Neuronal stem cell (in vitro differentiated cells): ENCODE measurements at regions not wholly inside any gene's neighbourhood (a gene's known extent, or its start where the extent isn't known, plus 50 kb on each side); places are given as distances from the start of the nearest gene placed in this dataset.
A peak's percentile ranks its signal among the peaks of the same experiment; 100 is the strongest.

Experiments
- DNase-seq: peaks from one replicate; pipeline ENCODE4 v3.0.0-alpha.2; 2013; ENCODE audit warnings: low spot score
- H2AFZ ChIP-seq: one replicate; pipeline ENCODE4 v1.6.1; 2013; ENCODE audit warnings: mild to moderate bottlenecking, low read length, inconsistent platforms
- H2AK5ac ChIP-seq: 2 replicates; pipeline ENCODE4 v1.6.1; 2013; ENCODE audit warnings: low read depth, mild to moderate bottlenecking, inconsistent platforms, low read length, moderate library complexity, mixed read lengths
- H2BK120ac ChIP-seq: 2 replicates; pipeline ENCODE4 v1.6.1; 2013; ENCODE audit warnings: low read depth, mild to moderate bottlenecking, inconsistent platforms, low read length, moderate library complexity, mixed read lengths
- H2BK12ac ChIP-seq: one replicate; pipeline ENCODE4 v1.6.1; 2013; ENCODE audit warnings: low read length, inconsistent platforms
- H2BK15ac ChIP-seq: 2 replicates; pipeline ENCODE4 v1.6.1; 2013; ENCODE audit warnings: mild to moderate bottlenecking, low read length, inconsistent platforms, mixed read lengths
- H2BK5ac ChIP-seq: one replicate; pipeline ENCODE4 v1.6.1; 2013; ENCODE audit warnings: inconsistent platforms, mild to moderate bottlenecking, low read length, moderate library complexity
- H3K14ac ChIP-seq: one replicate; pipeline ENCODE4 v1.6.1; 2013; ENCODE audit warnings: low read length, inconsistent platforms
- H3K18ac ChIP-seq: 2 replicates; pipeline ENCODE4 v1.6.1; 2013; ENCODE audit warnings: low read length, inconsistent platforms
- H3K23ac ChIP-seq: 2 replicates; pipeline ENCODE4 v1.6.1; 2013; ENCODE audit warnings: low read depth, mild to moderate bottlenecking, mixed read lengths, low read length, inconsistent platforms; ENCODE audit not compliant: poor library complexity
- H3K27ac ChIP-seq: replicated peaks from 3 replicates; pipeline ENCODE4 v1.5.1; 2013; ENCODE audit warnings: low read length, inconsistent platforms
- H3K27me3 ChIP-seq, 3 experiments: 2 replicates each; pipeline ENCODE4 v1.6.1; 2013; ENCODE audit warnings: low read length in 3 of 3, mild to moderate bottlenecking in 2 of 3, inconsistent platforms in 1 of 3, low read depth in 1 of 3, mixed read lengths in 1 of 3, moderate library complexity in 1 of 3; ENCODE audit not compliant: control insufficient read depth in 3 of 3, insufficient read depth in 3 of 3
- H3K36me3 ChIP-seq, 2 donors: replicated peaks in 1 of 2; 2 replicates each; pipeline ENCODE4 v1.6.1; 2013; ENCODE audit warnings: low read length in 2 of 2; ENCODE audit not compliant: control insufficient read depth in 2 of 2, insufficient read depth in 2 of 2
- H3K4ac ChIP-seq: 2 replicates; pipeline ENCODE4 v1.6.1; 2013; ENCODE audit warnings: inconsistent platforms, mild to moderate bottlenecking, low read length, moderate library complexity
- H3K4me1 ChIP-seq, 2 donors: 1 replicate in 1 of 2; 2 replicates in 1 of 2; pipeline ENCODE4 v1.6.1; 2013; ENCODE audit warnings: low read length in 2 of 2, low read depth in 1 of 2; ENCODE audit not compliant: control insufficient read depth in 2 of 2, insufficient read depth in 1 of 2
- H3K4me2 ChIP-seq: one replicate; pipeline ENCODE4 v1.6.1; 2013; ENCODE audit warnings: mild to moderate bottlenecking, low read length, inconsistent platforms; ENCODE audit not compliant: insufficient read depth, poor library complexity, severe bottlenecking
- H3K4me3 ChIP-seq, 2 donors: 2 replicates each; pipeline ENCODE4 v1.5.1; 2013; ENCODE audit warnings: low read length in 2 of 2, mild to moderate bottlenecking in 2 of 2, inconsistent platforms in 1 of 2, moderate library complexity in 1 of 2
- H3K79me1 ChIP-seq: one replicate; pipeline ENCODE4 v1.6.1; 2013; ENCODE audit warnings: low read depth, mild to moderate bottlenecking, inconsistent platforms, low read length, moderate library complexity
- H3K9ac ChIP-seq: one replicate; pipeline ENCODE4 v1.6.1; 2013; ENCODE audit warnings: mild to moderate bottlenecking, low read depth, low read length, inconsistent platforms; ENCODE audit not compliant: poor library complexity
- H3K9me3 ChIP-seq, 2 donors: replicated peaks in 1 of 2; 2 replicates each; pipeline versions ENCODE3 to v1.6.1; 2013; ENCODE audit warnings: low read length in 2 of 2, mild to moderate bottlenecking in 2 of 2, inconsistent platforms in 1 of 2, low read depth in 1 of 2, mixed read lengths in 1 of 2, moderate library complexity in 1 of 2; ENCODE audit not compliant: control insufficient read depth in 2 of 2, insufficient read depth in 1 of 2
- H4K8ac ChIP-seq: one replicate; pipeline ENCODE4 v1.6.1; 2013; ENCODE audit warnings: low read depth, mild to moderate bottlenecking, inconsistent platforms, low read length, moderate library complexity
- H4K91ac ChIP-seq: one replicate; pipeline ENCODE4 v1.6.1; 2013; ENCODE audit warnings: low read length, low read depth, mild to moderate bottlenecking, inconsistent platforms; ENCODE audit not compliant: poor library complexity
- WGBS, 2 donors: extraction: QIAGEN DNeasy Blood & Tissue Kit; methylation state at CpG; one replicate each; pipeline ENCODE4 v1.1.7; 2013; ENCODE audit warnings: missing lambda C conversion rate in 2 of 2, mixed read lengths in 1 of 2; ENCODE audit not compliant: insufficient read length in 2 of 2, insufficient replicate concordance in 1 of 2; ENCODE audit errors: extremely low coverage in 2 of 2; 5-methylcytosine and 5-hydroxymethylcytosine counted together

- no peak for DNase-seq
- Histone ChIP-seq H3K18ac (no peak overlapping the region), H4K91ac (no peak overlapping the region), H3K14ac (no peak overlapping the region), H2BK15ac (no peak overlapping the region), H3K79me1 (no peaks in the 10 kb centered on the region), H3K27me3 (no peaks in the 10 kb centered on the region), H2AK5ac (no peak overlapping the region), H3K36me3 (no peaks in the 10 kb centered on the region), H3K9me3 (peaks cover 0 to 4% of the 10 kb centered on the region in 2 donors), H3K27ac (peak overlapping the region; percentile 57), H2BK5ac (no peak overlapping the region), H3K4me1 (peaks cover 9 to 15% of the 10 kb centered on the region in 2 donors), H2BK120ac (no peak overlapping the region), H3K4ac (no peak overlapping the region), H4K8ac (no peak overlapping the region), H2AFZ (peak overlapping the region; percentile 69), H3K9ac (no peak overlapping the region), H2BK12ac (no peak overlapping the region), H3K4me2 (no peak overlapping the region), H3K4me3 (no peak overlapping the region), H3K23ac (no peak overlapping the region)
- WGBS, 2 donors: no CpG with 5 or more reads among the region's 3 CpGs
These were observed 95.9 kb upstream of the SPRY4 start for GRCh38 chr5:142420561-142421227.

DNA sequence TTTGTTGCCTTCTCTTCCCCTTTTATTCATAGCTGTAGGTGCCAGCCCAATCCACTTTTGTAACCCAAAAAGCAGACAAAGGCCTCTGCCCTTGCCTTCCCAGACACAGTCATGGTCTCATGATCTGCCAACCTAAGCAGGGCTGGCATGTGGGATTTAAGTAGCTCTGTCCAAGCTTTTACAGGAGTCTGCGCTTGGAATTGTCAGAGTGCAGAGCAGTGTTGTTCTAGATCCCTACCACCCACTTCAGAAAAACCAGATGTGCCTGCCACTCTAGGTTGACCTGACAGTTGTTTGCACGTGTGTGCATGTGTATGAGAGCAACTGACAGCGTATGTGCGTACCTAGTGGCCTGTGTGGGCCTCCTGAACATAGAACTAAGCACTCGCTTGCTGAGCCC is 87.8 kb upstream of the SPRY4 start:
- Histone ChIP-seq H3K36me3 (no peaks in the 10 kb centered on the region), H2BK12ac (no peak overlapping the region), H3K18ac (peak overlapping the region; percentile 15), H3K27me3 (no peaks in the 10 kb centered on the region), H3K14ac (no peak overlapping the region), H3K4ac (no peak overlapping the region), H3K9ac (no peak overlapping the region), H2BK15ac (no peak overlapping the region), H2AFZ (no peak overlapping the region), H3K9me3 (no peaks in the 10 kb centered on the region), H3K79me1 (no peaks in the 10 kb centered on the region), H2BK120ac (no peak overlapping the region), H3K23ac (no peak overlapping the region), H4K91ac (no peak overlapping the region), H3K4me3 (no peak overlapping the region), H3K4me2 (no peak overlapping the region), H3K27ac (no peak overlapping the region), H2AK5ac (no peak overlapping the region), H4K8ac (no peak overlapping the region), H3K4me1 (peaks cover 7 to 12% of the 10 kb centered on the region in 2 donors), H2BK5ac (no peak overlapping the region)
- DNase-seq: no peak
- WGBS, 2 donors: no CpG with 5 or more reads among the region's 5 CpGs

DNA sequence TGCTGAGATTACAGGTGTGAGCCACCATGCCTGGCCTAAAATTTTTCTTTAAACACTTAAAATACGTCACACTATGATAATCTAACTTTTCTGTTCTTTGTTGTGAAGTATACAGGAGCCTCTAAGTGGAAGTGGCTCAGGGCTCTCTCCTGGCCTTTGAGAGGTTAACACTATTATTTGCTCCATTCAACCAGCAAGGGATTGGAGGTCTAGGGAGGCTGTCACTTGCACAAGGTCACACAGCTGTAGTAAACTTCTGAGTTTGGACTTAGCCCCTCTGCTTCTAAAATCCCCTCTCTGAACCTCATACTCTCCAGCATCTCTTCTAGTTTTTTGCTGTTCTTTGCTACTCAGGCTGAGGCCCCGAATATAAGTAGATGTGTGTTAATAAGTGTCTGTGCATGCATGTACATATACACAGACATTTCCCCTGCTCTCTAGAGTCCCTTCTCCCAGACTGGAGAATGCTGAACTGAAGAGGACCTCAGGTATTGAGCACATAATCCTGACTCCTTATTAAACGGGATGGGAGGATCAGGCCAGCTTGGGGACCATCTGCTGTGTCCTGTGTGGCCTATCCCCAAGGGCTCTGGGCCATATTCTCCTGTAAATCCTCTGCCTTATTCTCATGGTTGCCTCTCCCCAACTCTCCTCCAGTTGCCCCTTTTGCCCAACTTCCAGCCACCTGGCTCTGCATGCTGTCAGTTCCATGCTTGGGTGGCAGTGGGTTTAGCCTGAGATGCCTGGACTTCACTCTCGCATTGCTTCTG is 87.0 kb upstream of the SPRY4 start:
- no peak for DNase-seq
- Histone ChIP-seq H2BK12ac (no peak overlapping the region), H3K27me3 (no peaks in the 10 kb centered on the region), H3K9ac (no peak overlapping the region), H2BK120ac (no peak overlapping the region), H3K36me3 (no peaks in the 10 kb centered on the region), H3K4me1 (peaks cover 7 to 12% of the 10 kb centered on the region in 2 donors), H2AK5ac (no peak overlapping the region), H3K14ac (no peak overlapping the region), H3K23ac (no peak overlapping the region), H2AFZ (no peak overlapping the region), H3K79me1 (no peaks in the 10 kb centered on the region), H2BK5ac (no peak overlapping the region), H3K4me3 (no peak overlapping the region), H3K4me2 (no peak overlapping the region), H2BK15ac (no peak overlapping the region), H3K18ac (no peak overlapping the region), H3K4ac (no peak overlapping the region), H3K27ac (no peak overlapping the region), H3K9me3 (no peaks in the 10 kb centered on the region), H4K8ac (no peak overlapping the region), H4K91ac (no peak overlapping the region)
- no CpG with 5 or more reads among the region's 4 CpGs for WGBS, 2 donors

GRCh38 chr5:142411103-142411502 is 86.3 kb upstream of the SPRY4 start:
- no peak overlapping the region for H3K4me3 ChIP-seq
- H3K9me3 ChIP-seq: no peaks in the 10 kb centered on the region
- no peak overlapping the region for H3K4me2 ChIP-seq
- H3K9ac ChIP-seq: no peak overlapping the region
- no peaks in the 10 kb centered on the region for H3K27me3 ChIP-seq
- H2BK12ac ChIP-seq: no peak overlapping the region
- no peak overlapping the region for H3K27ac ChIP-seq
- H4K8ac ChIP-seq: no peak overlapping the region
- no peaks in the 10 kb centered on the region for H3K79me1 ChIP-seq
- H4K91ac ChIP-seq: no peak overlapping the region
- WGBS, 2 donors: no CpG with 5 or more reads among the region's 7 CpGs
- no peak overlapping the region for H3K23ac ChIP-seq
- no peak overlapping the region for H3K14ac ChIP-seq
- H2BK120ac ChIP-seq: no peak overlapping the region
- H2BK5ac ChIP-seq: no peak overlapping the region
- H3K4ac ChIP-seq: no peak overlapping the region
- H3K36me3 ChIP-seq: no peaks in the 10 kb centered on the region
- H3K4me1 ChIP-seq: peaks cover 7 to 12% of the 10 kb centered on the region in 2 donors
- no peak for DNase-seq
- H3K18ac ChIP-seq: no peak overlapping the region
- H2BK15ac ChIP-seq: no peak overlapping the region
- H2AFZ ChIP-seq: no peak overlapping the region
- no peak overlapping the region for H2AK5ac ChIP-seq
